T-cell (primary cell): ENCODE measurements at regions not wholly inside any gene's neighbourhood (a gene's known extent, or its start where the extent isn't known, plus 50 kb on each side); places are given as distances from the start of the nearest gene placed in this dataset.
"Not testable (repeated sequence)": the region's sequence is repeated elsewhere in the genome, so short reads cannot be mapped to it uniquely, and the experiment has no call there.

Source experiments
- ATAC-seq, 4 experiments: fragments of 200-7000 bp in 3 of 4; fragments of 150-1000 bp in 1 of 4; cut with Tn5 transposase; replicated peaks in 1 of 4; 1 replicate in 3 of 4; 2 replicates in 1 of 4; pipeline ENCODE4 v1.10.0; 2021; ENCODE audit warnings: moderate library complexity in 3 of 4, mild to moderate bottlenecking in 2 of 4, moderate number of reproducible peaks in 1 of 4
- CTCF ChIA-PET, 2 donors: fragments of 300-600 bp; sonication (Branson Sonifier 250); formaldehyde crosslinking; loops; one replicate each; lab custom pipeline; 2022; ENCODE audit warnings: antibody characterized with exemption in 2 of 2; lab: Charles Lee
- POLR2A ChIA-PET, 2 donors: fragments of 300-600 bp; sonication (Branson Sonifier 250); formaldehyde crosslinking; loops; one replicate each; lab custom pipeline; 2022; ENCODE audit warnings: antibody characterized with exemption in 2 of 2; lab: Charles Lee
- DNase-seq, 35 experiments: peaks; one replicate each; pipeline versions ENCODE4 v3.0.0 to v3.0.0-alpha.2; 2013 to 2023
- H3K27ac ChIP-seq: one replicate; pipeline ENCODE4 v1.5.1; 2013; ENCODE audit warnings: low read length
- H3K27me3 ChIP-seq, 2 experiments: replicated peaks in 1 of 2; 1 replicate in 1 of 2; 2 replicates in 1 of 2; pipeline versions ENCODE4 v1.6.1 to v1.7.0; 2013; ENCODE audit warnings: low read length in 1 of 2, mixed read lengths in 1 of 2; ENCODE audit not compliant: control insufficient read depth in 2 of 2, insufficient read depth in 2 of 2; ENCODE audit errors: extremely low read depth in 1 of 2
- H3K36me3 ChIP-seq, 2 donors: 1 replicate in 1 of 2; 2 replicates in 1 of 2; pipeline versions ENCODE4 v1.6.1 to v1.7.0; 2013; ENCODE audit warnings: low read length in 1 of 2; ENCODE audit not compliant: control insufficient read depth in 2 of 2, insufficient read depth in 1 of 2; ENCODE audit errors: extremely low read depth in 1 of 2
- H3K4me1 ChIP-seq, 2 experiments: 1 replicate in 1 of 2; 2 replicates in 1 of 2; pipeline versions ENCODE4 v1.6.1 to v1.7.0; 2013; ENCODE audit warnings: low read length in 2 of 2, mixed read lengths in 1 of 2; ENCODE audit not compliant: insufficient read depth in 2 of 2, control insufficient read depth in 1 of 2; ENCODE audit errors: extremely low read depth in 1 of 2
- H3K4me3 ChIP-seq, 2 donors: 1 replicate in 1 of 2; 2 replicates in 1 of 2; pipeline versions ENCODE4 v1.5.1 to v1.7.0; 2013; ENCODE audit warnings: mild to moderate bottlenecking in 2 of 2, low read length in 1 of 2, moderate library complexity in 1 of 2; ENCODE audit not compliant: control insufficient read depth in 1 of 2; ENCODE audit errors: extremely low read depth in 1 of 2
- H3K9me3 ChIP-seq: 2 replicates; pipeline ENCODE4 v1.7.0; 2013
- H3K27ac Mint-ChIP-seq, 2 donors: one replicate each; pipeline ENCODE4 v1.8.0; 2020 to 2021; ENCODE audit warnings: mild to moderate bottlenecking in 2 of 2, mixed read lengths in 2 of 2
- H3K27me3 Mint-ChIP-seq, 2 donors: one replicate each; pipeline ENCODE4 v1.8.0; 2021 to 2022; ENCODE audit warnings: mixed read lengths in 2 of 2
- H3K36me3 Mint-ChIP-seq: one replicate; pipeline ENCODE4 v1.8.0; 2021; ENCODE audit warnings: mixed read lengths
- H3K4me1 Mint-ChIP-seq, 3 donors: one replicate each; pipeline ENCODE4 v1.8.0; 2020 to 2022; ENCODE audit warnings: mixed read lengths in 3 of 3, mild to moderate bottlenecking in 1 of 3
- H3K4me3 Mint-ChIP-seq, 3 donors: one replicate each; pipeline ENCODE4 v1.8.0; 2020 to 2022; ENCODE audit warnings: mild to moderate bottlenecking in 3 of 3, mixed read lengths in 3 of 3, moderate library complexity in 3 of 3
- H3K9me3 Mint-ChIP-seq, 3 donors: one replicate each; pipeline ENCODE4 v1.8.0; 2020 to 2022; ENCODE audit warnings: mixed read lengths in 3 of 3
- WGBS: methylation state at CpG from one replicate; pipeline ENCODE4 v1.1.5; 2013; ENCODE audit warnings: missing lambda C conversion rate; ENCODE audit not compliant: insufficient coverage; 5-methylcytosine and 5-hydroxymethylcytosine counted together

DNA sequence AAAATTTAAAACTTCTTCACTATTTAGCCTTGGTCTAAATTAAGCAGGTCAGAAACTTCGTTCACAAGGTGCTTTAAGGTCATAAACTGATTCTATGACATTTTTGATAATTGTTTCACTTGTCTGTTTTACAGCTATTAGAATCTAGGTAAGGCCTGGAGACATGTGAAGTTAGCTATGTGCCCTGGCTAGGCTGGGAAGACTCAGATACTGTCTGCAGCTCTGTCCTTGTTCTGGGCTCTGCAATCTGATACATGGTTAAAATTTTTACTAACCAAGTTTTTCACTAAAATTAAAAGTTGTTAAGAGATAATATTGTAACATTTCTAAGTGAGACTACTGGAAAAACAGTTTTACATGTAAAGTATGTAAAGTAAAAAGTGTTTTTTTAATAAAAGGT lies 479.6 kb upstream of the EPHA6 start:
- Histone ChIP-seq H3K4me1 (no peaks in the 10 kb centered on the region), H3K27me3 (no peaks in the 10 kb centered on the region), H3K9me3 (no peaks in the 10 kb centered on the region), H3K36me3 (no peaks in the 10 kb centered on the region), H3K27ac (no peak overlapping the region), H3K4me3 (no peak overlapping the region)
- POLR2A ChIA-PET, result interaction anchor here in 1 of 2 donors (0.6 kb wide), 1 partner anchor 12 kb away, joined by 3 read pairs; no protein-coding TSS in a partner anchor
- CTCF ChIA-PET, result no interaction called here
- Mint-ChIP-seq H3K27me3 (no peaks in the 10 kb centered on the region), H3K27ac (no peak overlapping the region), H3K4me1 (no peaks in the 10 kb centered on the region), H3K4me3 (no peak overlapping the region), H3K36me3 (no peaks in the 10 kb centered on the region), H3K9me3 (peaks cover 0 to 7% (median 0%) of the 10 kb centered on the region in 3 donors)
- DNase-seq, result no peak
- WGBS, result no CpG with 5 or more reads among the region's 1 CpG
- no peak for ATAC-seq

DNA sequence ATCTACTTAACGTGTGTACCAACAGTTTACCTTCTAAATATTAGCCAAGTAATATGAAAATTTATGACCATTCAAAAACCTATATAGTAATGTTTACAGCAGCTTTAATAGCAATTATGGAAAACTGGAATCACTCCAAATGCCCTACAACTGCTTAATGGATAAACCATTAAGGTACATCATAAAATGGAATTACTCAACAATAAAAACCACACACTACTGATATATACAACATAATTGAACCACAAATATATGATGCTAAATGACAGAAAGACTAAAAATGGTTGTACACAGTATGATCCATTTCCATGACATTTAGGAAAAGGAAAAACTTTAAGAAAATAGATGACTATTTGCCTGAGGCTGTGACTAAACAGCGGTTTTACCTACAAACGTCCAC lies 467.1 kb upstream of the EPHA6 start:
- H3K9me3 ChIP-seq, result no peaks in the 10 kb centered on the region
- H3K27ac Mint-ChIP-seq, result no peak overlapping the region
- no peak for ATAC-seq
- no peaks in the 10 kb centered on the region for H3K36me3 ChIP-seq
- H3K4me1 ChIP-seq, result no peaks in the 10 kb centered on the region
- 100% methylated on average over 1 of the region's 3 CpGs for WGBS
- ChIA-PET POLR2A (interaction anchor here in 1 of 2 donors (0.6 kb wide), 1 partner anchor 13 kb away, joined by 3 read pairs; no protein-coding TSS in a partner anchor), CTCF (no interaction called here)
- H3K27me3 Mint-ChIP-seq, result no peaks in the 10 kb centered on the region
- H3K4me1 Mint-ChIP-seq, result no peaks in the 10 kb centered on the region
- DNase-seq, result no peak
- H3K36me3 Mint-ChIP-seq, result no peaks in the 10 kb centered on the region
- H3K9me3 Mint-ChIP-seq, result peaks cover 7 to 16% (median 11%) of the 10 kb centered on the region in 3 donors
- no peak overlapping the region for H3K27ac ChIP-seq
- no peak overlapping the region for H3K4me3 ChIP-seq
- H3K4me3 Mint-ChIP-seq, result no peak overlapping the region
- no peaks in the 10 kb centered on the region for H3K27me3 ChIP-seq

DNA sequence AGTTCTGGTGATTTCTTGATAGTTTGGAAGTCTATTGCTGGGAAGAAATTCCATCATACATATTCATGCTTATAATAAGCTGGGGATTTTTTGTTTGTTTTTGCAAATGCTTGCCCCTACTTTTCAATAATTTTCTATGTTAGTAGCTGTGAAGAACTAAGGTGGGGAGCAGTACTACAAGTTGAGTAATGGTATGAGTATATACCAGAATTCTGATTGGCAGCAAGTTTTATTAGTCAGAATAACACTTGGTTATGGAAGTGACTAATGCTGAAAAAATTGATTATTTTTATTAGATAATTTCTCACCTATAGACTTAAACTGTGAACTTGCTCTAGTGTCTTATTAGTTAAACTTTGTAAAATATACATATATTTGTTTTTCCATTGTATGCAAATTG lies 462.8 kb upstream of the EPHA6 start:
- H3K27ac Mint-ChIP-seq, H3K4me3 ChIP-seq, DNase-seq, POLR2A ChIA-PET, H3K4me1 Mint-ChIP-seq, H3K4me1 ChIP-seq, H3K36me3 ChIP-seq, H3K27me3 Mint-ChIP-seq, ATAC-seq, H3K27me3 ChIP-seq, H3K4me3 Mint-ChIP-seq, H3K9me3 ChIP-seq, CTCF ChIA-PET, H3K27ac ChIP-seq, H3K36me3 Mint-ChIP-seq: not testable (repeated sequence)
- peaks cover 8 to 13% (median 12%) of the 10 kb centered on the region in 3 donors for H3K9me3 Mint-ChIP-seq

DNA sequence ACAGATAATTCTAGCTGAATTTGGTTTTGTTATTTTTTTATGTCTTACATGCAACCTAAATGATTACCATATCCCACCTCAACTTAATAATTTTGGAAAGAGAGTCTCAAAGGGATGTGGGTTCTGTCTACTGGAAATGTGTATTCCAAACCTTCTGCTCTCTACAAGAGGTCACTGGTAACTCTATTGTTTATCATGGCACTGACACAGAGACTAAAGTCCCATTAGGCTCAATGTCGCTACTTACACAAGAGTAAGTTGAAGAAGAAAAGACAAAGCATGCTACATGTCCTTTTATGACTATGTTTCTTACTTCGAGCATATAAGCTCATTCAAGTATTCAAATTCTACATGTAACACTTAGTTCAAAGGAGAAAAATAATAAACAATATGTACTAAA lies 460.3 kb upstream of the EPHA6 start:
- ChIA-PET POLR2A (interaction anchor here in 1 of 2 donors (0.5 kb wide), 1 partner anchor 44 kb away, joined by 3 read pairs; no protein-coding TSS in a partner anchor), CTCF (no interaction called here)
- no peak overlapping the region for H3K4me3 Mint-ChIP-seq
- Histone ChIP-seq H3K27me3 (no peaks in the 10 kb centered on the region), H3K9me3 (no peaks in the 10 kb centered on the region), H3K36me3 (no peaks in the 10 kb centered on the region), H3K27ac (no peak overlapping the region), H3K4me1 (no peaks in the 10 kb centered on the region), H3K4me3 (no peak overlapping the region)
- H3K36me3 Mint-ChIP-seq, result no peaks in the 10 kb centered on the region
- ATAC-seq (no peak), DNase-seq (no peak)
- H3K27ac Mint-ChIP-seq, result no peak overlapping the region
- H3K4me1 Mint-ChIP-seq, result no peaks in the 10 kb centered on the region
- H3K9me3 Mint-ChIP-seq, result peaks cover 10 to 17% (median 11%) of the 10 kb centered on the region in 3 donors
- no CpG with 5 or more reads among the region's 2 CpGs for WGBS
- no peaks in the 10 kb centered on the region for H3K27me3 Mint-ChIP-seq

DNA sequence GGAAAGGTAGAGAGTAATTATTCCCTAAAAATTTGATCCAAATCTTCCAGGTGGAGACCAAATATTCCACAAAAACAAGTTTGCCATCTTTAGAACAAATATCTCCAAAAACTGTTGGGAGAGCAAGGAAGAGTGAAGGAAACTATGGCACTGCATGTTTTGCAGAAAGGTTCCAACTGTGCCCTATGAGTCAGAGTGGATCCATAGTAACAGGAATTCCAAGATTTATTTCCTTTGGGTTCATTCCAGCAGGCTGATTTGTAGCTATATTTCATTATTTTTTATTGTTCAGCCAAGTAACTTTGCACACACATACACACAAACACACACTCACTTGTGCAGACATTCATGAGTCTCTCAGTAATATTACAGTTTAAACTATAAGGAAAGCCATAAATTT lies 459.7 kb upstream of the EPHA6 start:
- no peak overlapping the region for H3K4me3 Mint-ChIP-seq
- H3K9me3 Mint-ChIP-seq, result peaks cover 6 to 13% (median 10%) of the 10 kb centered on the region in 3 donors
- no peaks in the 10 kb centered on the region for H3K4me1 ChIP-seq
- H3K27me3 Mint-ChIP-seq, result no peaks in the 10 kb centered on the region
- ATAC-seq (no peak), DNase-seq (no peak)
- H3K4me1 Mint-ChIP-seq, result no peaks in the 10 kb centered on the region
- H3K36me3 Mint-ChIP-seq, result no peaks in the 10 kb centered on the region
- no peaks in the 10 kb centered on the region for H3K27me3 ChIP-seq
- ChIA-PET POLR2A (no interaction called here), CTCF (no interaction called here)
- H3K27ac ChIP-seq, result no peak overlapping the region
- H3K27ac Mint-ChIP-seq, result no peak overlapping the region
- H3K4me3 ChIP-seq, result no peak overlapping the region
- H3K36me3 ChIP-seq, result no peaks in the 10 kb centered on the region
- H3K9me3 ChIP-seq, result no peaks in the 10 kb centered on the region

DNA sequence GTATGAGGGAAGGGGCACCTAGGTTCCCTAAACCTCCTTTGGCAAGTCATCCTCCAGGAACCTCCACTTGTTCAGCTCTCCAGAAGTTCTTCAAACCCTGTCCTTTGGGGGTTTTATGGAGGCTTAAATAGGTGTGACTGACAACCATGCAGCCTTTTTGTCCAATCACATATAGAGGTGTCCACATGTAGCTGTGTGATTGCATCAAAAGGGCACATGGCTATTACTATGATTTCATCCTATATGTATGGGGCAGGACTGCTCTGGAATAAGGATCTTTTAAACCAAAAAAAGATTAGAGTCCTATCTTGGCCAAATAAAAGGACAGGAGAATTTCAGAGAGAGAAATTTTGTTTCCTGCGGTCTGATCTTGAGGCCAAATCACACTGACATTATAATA lies 453.2 kb upstream of the EPHA6 start:
- no peak overlapping the region for H3K4me3 Mint-ChIP-seq
- H3K4me1 ChIP-seq, result no peaks in the 10 kb centered on the region
- H3K36me3 ChIP-seq, result no peaks in the 10 kb centered on the region
- no peak overlapping the region for H3K4me3 ChIP-seq
- no peaks in the 10 kb centered on the region for H3K9me3 ChIP-seq
- no peaks in the 10 kb centered on the region for H3K27me3 ChIP-seq
- ChIA-PET POLR2A (no interaction called here), CTCF (no interaction called here)
- H3K27me3 Mint-ChIP-seq, result no peaks in the 10 kb centered on the region
- H3K27ac Mint-ChIP-seq, result no peak overlapping the region
- no peaks in the 10 kb centered on the region for H3K4me1 Mint-ChIP-seq
- no peak overlapping the region for H3K27ac ChIP-seq
- H3K36me3 Mint-ChIP-seq, result no peaks in the 10 kb centered on the region
- ATAC-seq, result no peak
- peaks cover 3 to 14% (median 9%) of the 10 kb centered on the region in 3 donors for H3K9me3 Mint-ChIP-seq
- WGBS, result no CpG with 5 or more reads among the region's 1 CpG
- DNase-seq, result no peak

DNA sequence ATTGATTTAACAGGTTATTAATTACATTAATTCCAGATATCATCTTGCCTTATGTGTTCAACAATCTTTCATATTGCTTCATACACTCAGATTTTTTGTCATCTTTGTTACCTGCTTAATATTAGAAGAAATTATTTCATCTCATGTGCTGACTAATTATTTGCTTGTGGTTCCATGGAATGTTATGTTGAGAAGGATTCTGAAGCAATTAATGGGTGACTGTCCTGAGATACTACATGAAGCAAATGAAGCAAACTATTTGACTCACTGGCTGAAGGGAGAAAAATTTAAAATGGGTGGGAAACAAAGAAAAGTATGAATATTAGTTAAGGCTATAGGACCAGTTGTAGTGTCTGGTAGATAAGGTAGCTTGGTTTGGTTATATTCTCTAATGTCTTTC lies 443.8 kb upstream of the EPHA6 start:
- H3K4me1 Mint-ChIP-seq, result no peaks in the 10 kb centered on the region
- H3K27ac Mint-ChIP-seq, result no peak overlapping the region
- ChIA-PET CTCF (no interaction called here), POLR2A (no interaction called here)
- H3K27me3 ChIP-seq, result no peaks in the 10 kb centered on the region
- no peaks in the 10 kb centered on the region for H3K9me3 ChIP-seq
- H3K4me3 ChIP-seq, result no peak overlapping the region
- H3K4me1 ChIP-seq, result no peaks in the 10 kb centered on the region
- H3K36me3 Mint-ChIP-seq, result no peaks in the 10 kb centered on the region
- no peak overlapping the region for H3K27ac ChIP-seq
- H3K36me3 ChIP-seq, result no peaks in the 10 kb centered on the region
- no peaks in the 10 kb centered on the region for H3K27me3 Mint-ChIP-seq
- DNase-seq (no peak), ATAC-seq (no peak)
- peaks cover 17 to 24% (median 20%) of the 10 kb centered on the region in 3 donors for H3K9me3 Mint-ChIP-seq
- no peak overlapping the region for H3K4me3 Mint-ChIP-seq
